Neural cell (in vitro differentiated cells): ENCODE measurements at regions not wholly inside any gene's neighbourhood (a gene's known extent, or its start where the extent isn't known, plus 50 kb on each side); places are given as distances from the start of the nearest gene placed in this dataset.

Experiments used
- H2AFZ ChIP-seq: fragments of 200-600, 300-800 bp; sonication (generic), shearing (Covaris generic); 2 replicates; pipeline ENCODE4 v1.6.0; 2014; ENCODE audit warnings: low read depth, mild to moderate bottlenecking, antibody characterized with exemption, low read length, moderate library complexity
- H3F3A ChIP-seq: fragments of 200-600 bp; shearing (Covaris generic); 2 replicates; pipeline ENCODE4 v1.6.1; 2016; ENCODE audit warnings: mild to moderate bottlenecking, moderate library complexity, mixed read lengths, antibody characterized with exemption, low read length; ENCODE audit not compliant: insufficient read depth, poor library complexity, severe bottlenecking
- H3K27ac ChIP-seq: fragments of 200-600, 300-800 bp; sonication (generic), shearing (Covaris generic); 2 replicates; pipeline ENCODE4 v1.5.1; 2014; ENCODE audit warnings: mild to moderate bottlenecking, low read length, moderate library complexity
- H3K27me3 ChIP-seq: fragments of 300-800, 200-600 bp; sonication (generic), shearing (Covaris generic); 2 replicates; pipeline ENCODE4 v1.6.0; 2014; ENCODE audit warnings: mild to moderate bottlenecking, low read depth, low read length, moderate library complexity; ENCODE audit not compliant: insufficient read depth
- H3K36me3 ChIP-seq: fragments of 300-800, 200-600 bp; sonication (generic), shearing (Covaris generic); 2 replicates; pipeline ENCODE4 v1.5.1; 2014; ENCODE audit warnings: mild to moderate bottlenecking, antibody characterized with exemption, low read length, moderate library complexity; ENCODE audit not compliant: insufficient read depth
- H3K4me2 ChIP-seq: fragments of 300-800, 200-600 bp; sonication (generic), shearing (Covaris generic); 2 replicates; pipeline ENCODE4 v1.6.0; 2014; ENCODE audit warnings: mild to moderate bottlenecking, low read length
- H3K4me3 ChIP-seq: fragments of 300-800, 200-600 bp; sonication (generic), shearing (Covaris generic); 2 replicates; pipeline ENCODE4 v1.5.1; 2014; ENCODE audit warnings: mild to moderate bottlenecking, low read length, moderate library complexity
- H3K79me2 ChIP-seq: fragments of 200-600 bp; shearing (Covaris generic); replicated peaks from 2 replicates; pipeline ENCODE4 v1.6.0; 2014; ENCODE audit warnings: mild to moderate bottlenecking, low read length, moderate library complexity; ENCODE audit not compliant: insufficient read depth
- H3K9ac ChIP-seq: fragments of 300-800, 200-600 bp; sonication (generic), shearing (Covaris generic); 2 replicates; pipeline ENCODE4 v1.6.1; 2016; ENCODE audit warnings: mild to moderate bottlenecking, low read length, mixed read lengths
- H3K9me2 ChIP-seq: fragments of 200-600 bp; shearing (Covaris generic); 2 replicates; pipeline ENCODE4 v1.6.1; 2016; ENCODE audit warnings: mild to moderate bottlenecking, low read length, mixed read lengths; ENCODE audit not compliant: insufficient read depth
- H3K9me3 ChIP-seq: fragments of 200-600, 300-800 bp; sonication (generic), shearing (Covaris generic); 2 replicates; pipeline ENCODE4 v1.6.1; 2016; ENCODE audit warnings: mild to moderate bottlenecking, mixed run types, low read length, moderate library complexity, mixed read lengths
- H4K20me1 ChIP-seq: fragments of 200-600 bp; shearing (Covaris generic); 2 replicates; pipeline ENCODE4 v1.6.1; 2016; ENCODE audit warnings: mild to moderate bottlenecking, mixed run types; ENCODE audit not compliant: insufficient read depth
- CTCF ChIP-seq: fragments of 450-650 bp; IDR thresholded peaks from 2 replicates; pipeline ENCODE4 v1.5.1; 2014; ENCODE audit warnings: antibody characterized with exemption, mild to moderate bottlenecking, moderate library complexity; ENCODE audit not compliant: poor library complexity, severe bottlenecking
- EP300 ChIP-seq: fragments of 450-650 bp; conservative IDR thresholded peaks from 2 replicates; pipeline ENCODE4 v1.6.1; 2014; ENCODE audit warnings: antibody characterized with exemption, mild to moderate bottlenecking, moderate library complexity; ENCODE audit not compliant: poor library complexity, severe bottlenecking
- EZH2 ChIP-seq: fragments of 200-600, 300-800 bp; shearing (Covaris generic), sonication (generic); IDR thresholded peaks from 2 replicates; pipeline ENCODE4 v1.6.1; 2014; ENCODE audit warnings: antibody characterized with exemption, low read length, borderline replicate concordance, mild to moderate bottlenecking; ENCODE audit not compliant: insufficient read depth, poor library complexity, severe bottlenecking
- MXI1 ChIP-seq: fragments of 450-650 bp; conservative IDR thresholded peaks from 2 replicates; pipeline ENCODE4 v1.6.1; 2014; ENCODE audit warnings: antibody characterized with exemption, mild to moderate bottlenecking; ENCODE audit not compliant: poor library complexity, severe bottlenecking
- POLR2AphosphoS5 ChIP-seq: IDR thresholded peaks from 2 replicates; pipeline ENCODE4 v1.6.1; 2012
- RAD21 ChIP-seq: fragments of 450-650 bp; conservative IDR thresholded peaks from 2 replicates; pipeline ENCODE4 v1.6.1; 2014; ENCODE audit warnings: antibody characterized with exemption, mild to moderate bottlenecking, moderate library complexity
- REST ChIP-seq: IDR thresholded peaks from 2 replicates; pipeline ENCODE4 v1.6.1; 2012; ENCODE audit warnings: borderline replicate concordance
- SMC3 ChIP-seq: fragments of 450-650 bp; conservative IDR thresholded peaks from 2 replicates; pipeline ENCODE4 v1.6.1; 2014; ENCODE audit warnings: antibody characterized with exemption, mild to moderate bottlenecking, moderate library complexity; ENCODE audit not compliant: poor library complexity
- TAF1 ChIP-seq: IDR thresholded peaks from 2 replicates; pipeline ENCODE4 v1.6.1; 2012; ENCODE audit warnings: low read depth

- no peak overlapping the region for H3K4me2 ChIP-seq
- no peak overlapping the region for H3K9ac ChIP-seq
- H3K79me2 ChIP-seq, result no peaks in the 10 kb centered on the region
- no peaks in the 10 kb centered on the region for H3F3A ChIP-seq
- H4K20me1 ChIP-seq, result no peaks in the 10 kb centered on the region
- TF ChIP-seq MXI1 (no peak), EP300 (no peak), SMC3 (no peak), TAF1 (no peak), EZH2 (no peak)
- H3K9me2 ChIP-seq, result no peaks in the 10 kb centered on the region
- H3K9me3 ChIP-seq, result no peaks in the 10 kb centered on the region
- H3K27me3 ChIP-seq, result no peaks in the 10 kb centered on the region
- H3K27ac ChIP-seq, result no peak overlapping the region
- H3K36me3 ChIP-seq, result no peaks in the 10 kb centered on the region
- H3K4me3 ChIP-seq, result no peak overlapping the region
- no peak overlapping the region for H2AFZ ChIP-seq
These were observed 247.3 kb downstream of the SH3BP4 start for GRCh38 chr2:235199128-235199527.

- Histone ChIP-seq H3K4me2 (no peak overlapping the region), H3K9me2 (no peaks in the 10 kb centered on the region), H3K9ac (no peak overlapping the region), H2AFZ (no peak overlapping the region), H3F3A (no peaks in the 10 kb centered on the region), H3K9me3 (no peaks in the 10 kb centered on the region), H3K27me3 (no peaks in the 10 kb centered on the region), H3K27ac (no peak overlapping the region), H4K20me1 (no peaks in the 10 kb centered on the region), H3K79me2 (no peaks in the 10 kb centered on the region), H3K36me3 (no peaks in the 10 kb centered on the region), H3K4me3 (no peak overlapping the region)
- TF ChIP-seq EP300, result no peak
- TF ChIP-seq TAF1, result no peak
- TF ChIP-seq CTCF, result no peak
- no peak for TF ChIP-seq REST
- no peak for TF ChIP-seq POLR2AphosphoS5
- no peak for TF ChIP-seq MXI1
- TF ChIP-seq RAD21, result no peak
- no peak for TF ChIP-seq SMC3
- TF ChIP-seq EZH2, result no peak
These were observed 248.4 kb downstream of the SH3BP4 start for GRCh38 chr2:235200216-235200615.
